ENCODE measurements at regions not wholly inside any gene's neighbourhood (a gene's known extent, or its start where the extent isn't known, plus 50 kb on each side); places are given as distances from the start of the nearest gene placed in this dataset.
"Not testable (repeated sequence)": the region's sequence is repeated elsewhere in the genome, so short reads cannot be mapped to it uniquely, and the experiment has no call there.

- DNase-seq = no peak
- ATAC-seq (ENCODE audit: poor library complexity) = no peak
- intact Hi-C loops (cut with DNase I) = no loop called here
These were observed 126.5 kb upstream of the UNC5B start for GRCh38 chr10:71085689-71086438.

GRCh38 chr10:71086439-71087080 lies 125.8 kb upstream of the UNC5B start:
- no peak for DNase-seq
- intact Hi-C loops (cut with DNase I) = no loop called here
- ATAC-seq (ENCODE audit: poor library complexity) = no peak

GRCh38 chr10:71087622-71088021 lies 124.7 kb upstream of the UNC5B start:
- no peak for ATAC-seq (ENCODE audit: poor library complexity)
- DNase-seq = no peak
- intact Hi-C loops (cut with DNase I) = no loop called here

GRCh38 chr10:71088054-71088453 lies 124.3 kb upstream of the UNC5B start:
- intact Hi-C loops (cut with DNase I) = no loop called here
- ATAC-seq (ENCODE audit: poor library complexity) (no peak), DNase-seq (no peak)

GRCh38 chr10:71088578-71088977 lies 123.8 kb upstream of the UNC5B start:
- ATAC-seq (ENCODE audit: poor library complexity); intact Hi-C loops (cut with DNase I); DNase-seq: not testable (repeated sequence)

GRCh38 chr10:71089162-71089561 lies 123.2 kb upstream of the UNC5B start:
- no peak for DNase-seq
- intact Hi-C loops (cut with DNase I) = no loop called here
- no peak for ATAC-seq (ENCODE audit: poor library complexity)

- ATAC-seq (ENCODE audit: poor library complexity) (no peak), DNase-seq (no peak)
- intact Hi-C loops (cut with DNase I) = no loop called here
These were observed 122.0 kb upstream of the UNC5B start for GRCh38 chr10:71090330-71090729.

GRCh38 chr10:71090801-71091200 lies 121.6 kb upstream of the UNC5B start:
- DNase-seq = no peak
- intact Hi-C loops (cut with DNase I) = no loop called here
- ATAC-seq (ENCODE audit: poor library complexity) = no peak

- ATAC-seq (ENCODE audit: poor library complexity) (peak; percentile 56), DNase-seq (no peak)
- intact Hi-C loops (cut with DNase I) = no loop called here
These were observed 119.5 kb upstream of the UNC5B start for GRCh38 chr10:71092812-71093401.

GRCh38 chr10:71093531-71093930 lies 118.8 kb upstream of the UNC5B start:
- ATAC-seq (ENCODE audit: poor library complexity) (no peak), DNase-seq (no peak)
- intact Hi-C loops (cut with DNase I) = no loop called here

GRCh38 chr10:71094712-71095390 lies 117.5 kb upstream of the UNC5B start:
- no peak for DNase-seq
- no peak for ATAC-seq (ENCODE audit: poor library complexity)
- intact Hi-C loops (cut with DNase I) = no loop called here

GRCh38 chr10:71099731-71100361 lies 112.5 kb upstream of the UNC5B start:
- DNase-seq (no peak), ATAC-seq (ENCODE audit: poor library complexity) (no peak)
- intact Hi-C loops (cut with DNase I) = no loop called here

GRCh38 chr10:71103961-71104360 lies 108.4 kb upstream of the UNC5B start:
- no peak for ATAC-seq (ENCODE audit: poor library complexity)
- DNase-seq = no peak
- intact Hi-C loops (cut with DNase I) = no loop called here

- DNase-seq; ATAC-seq (ENCODE audit: poor library complexity); intact Hi-C loops (cut with DNase I): not testable (repeated sequence)
These were observed 106.2 kb upstream of the UNC5B start for GRCh38 chr10:71106151-71106550.

- ATAC-seq (ENCODE audit: poor library complexity); DNase-seq; intact Hi-C loops (cut with DNase I): not testable (repeated sequence)
These were observed 105.3 kb upstream of the UNC5B start for GRCh38 chr10:71107117-71107516.

GRCh38 chr10:71108042-71108441 lies 104.3 kb upstream of the UNC5B start:
- DNase-seq; ATAC-seq (ENCODE audit: poor library complexity); intact Hi-C loops (cut with DNase I): not testable (repeated sequence)

GRCh38 chr10:71112138-71112785 lies 100.1 kb upstream of the UNC5B start:
- no peak for DNase-seq
- intact Hi-C loops (cut with DNase I) = no loop called here

GRCh38 chr10:71116426-71116825 lies 95.9 kb upstream of the UNC5B start:
- intact Hi-C loops (cut with DNase I) = no loop called here
- no peak for ATAC-seq (ENCODE audit: poor library complexity)
- no peak for DNase-seq

More at GRCh38 chr10:71112138-71112785, 100.1 kb upstream of the UNC5B start:
- no peak for ATAC-seq (ENCODE audit: poor library complexity)

All from Right ventricle myocardium superior (tissue), 1 donor.